KMS-11 (cell line): ENCODE measurements at regions not wholly inside any gene's neighbourhood (a gene's known extent, or its start where the extent isn't known, plus 50 kb on each side); places are given as distances from the start of the nearest gene placed in this dataset.

ENCODE experiments used
- H2AFZ ChIP-seq: fragments of 200-600 bp; sonication (generic); 2 replicates; pipeline ENCODE4 v1.6.1; 2016; ENCODE audit warnings: antibody characterized with exemption, mixed run types, low read depth
- H3K27ac ChIP-seq: fragments of 200-600 bp; sonication (generic); 2 replicates; pipeline ENCODE4 v1.6.1; 2016; ENCODE audit warnings: mild to moderate bottlenecking, mixed run types
- H3K27me3 ChIP-seq: fragments of 200-600 bp; sonication (generic); 2 replicates; pipeline ENCODE4 v1.6.1; 2017; ENCODE audit warnings: mild to moderate bottlenecking, low read depth, mixed run types, moderate library complexity; ENCODE audit not compliant: insufficient read depth
- H3K36me3 ChIP-seq: fragments of 200-600 bp; sonication (generic); 2 replicates; pipeline ENCODE4 v1.6.1; 2017; ENCODE audit warnings: mild to moderate bottlenecking, mixed run types; ENCODE audit not compliant: insufficient read depth
- H3K4me1 ChIP-seq: fragments of 200-600 bp; sonication (generic); 2 replicates; pipeline ENCODE4 v1.6.1; 2016; ENCODE audit warnings: mild to moderate bottlenecking, low read depth, mixed run types; ENCODE audit not compliant: poor library complexity, severe bottlenecking
- H3K4me2 ChIP-seq: fragments of 200-600 bp; sonication (generic); 2 replicates; pipeline ENCODE4 v1.7.0; 2016; ENCODE audit warnings: mild to moderate bottlenecking, mixed run types
- H3K4me3 ChIP-seq: fragments of 200-600 bp; sonication (generic); IDR thresholded peaks from 2 replicates; pipeline ENCODE4 v1.6.1; 2017; ENCODE audit warnings: low read depth, low read length, mixed read lengths; ENCODE audit not compliant: insufficient read depth
- H3K79me2 ChIP-seq: fragments of 200-600 bp; sonication (generic); 2 replicates; pipeline ENCODE4 v1.6.1; 2016; ENCODE audit warnings: low read depth, mixed run types; ENCODE audit not compliant: insufficient read depth
- H3K9ac ChIP-seq: fragments of 200-600 bp; sonication (generic); 2 replicates; pipeline ENCODE4 v1.6.1; 2016; ENCODE audit warnings: mild to moderate bottlenecking, mixed run types
- H4K20me1 ChIP-seq: fragments of 200-600 bp; sonication (generic); 2 replicates; pipeline ENCODE4 v1.6.1; 2016; ENCODE audit warnings: mild to moderate bottlenecking, mixed run types; ENCODE audit not compliant: insufficient read depth
- TF ChIP-seq, protein P1 (sequence below): fragments of 200-600 bp; sonication (generic); conservative IDR thresholded peaks from 2 replicates; pipeline ENCODE4 v1.6.1; 2017; ENCODE audit warnings: low read depth, mild to moderate bottlenecking, antibody characterized with exemption, low read length, moderate library complexity, mixed read lengths

GRCh38 chr5:101664071-101664791 is 631.9 kb downstream of the SLCO4C1 start:
- H3K9ac ChIP-seq: no peak overlapping the region
- H3K4me3 ChIP-seq: no peak overlapping the region
- H3K36me3 ChIP-seq: no peaks in the 10 kb centered on the region
- no peak overlapping the region for H3K4me2 ChIP-seq
- TF ChIP-seq, protein P1, sequence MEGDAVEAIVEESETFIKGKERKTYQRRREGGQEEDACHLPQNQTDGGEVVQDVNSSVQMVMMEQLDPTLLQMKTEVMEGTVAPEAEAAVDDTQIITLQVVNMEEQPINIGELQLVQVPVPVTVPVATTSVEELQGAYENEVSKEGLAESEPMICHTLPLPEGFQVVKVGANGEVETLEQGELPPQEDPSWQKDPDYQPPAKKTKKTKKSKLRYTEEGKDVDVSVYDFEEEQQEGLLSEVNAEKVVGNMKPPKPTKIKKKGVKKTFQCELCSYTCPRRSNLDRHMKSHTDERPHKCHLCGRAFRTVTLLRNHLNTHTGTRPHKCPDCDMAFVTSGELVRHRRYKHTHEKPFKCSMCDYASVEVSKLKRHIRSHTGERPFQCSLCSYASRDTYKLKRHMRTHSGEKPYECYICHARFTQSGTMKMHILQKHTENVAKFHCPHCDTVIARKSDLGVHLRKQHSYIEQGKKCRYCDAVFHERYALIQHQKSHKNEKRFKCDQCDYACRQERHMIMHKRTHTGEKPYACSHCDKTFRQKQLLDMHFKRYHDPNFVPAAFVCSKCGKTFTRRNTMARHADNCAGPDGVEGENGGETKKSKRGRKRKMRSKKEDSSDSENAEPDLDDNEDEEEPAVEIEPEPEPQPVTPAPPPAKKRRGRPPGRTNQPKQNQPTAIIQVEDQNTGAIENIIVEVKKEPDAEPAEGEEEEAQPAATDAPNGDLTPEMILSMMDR: no peak
- H3K4me1 ChIP-seq: no peaks in the 10 kb centered on the region
- no peak overlapping the region for H2AFZ ChIP-seq
- H3K27ac ChIP-seq: no peak overlapping the region
- no peaks in the 10 kb centered on the region for H3K79me2 ChIP-seq
- H3K27me3 ChIP-seq: no peaks in the 10 kb centered on the region
- no peaks in the 10 kb centered on the region for H4K20me1 ChIP-seq

DNA sequence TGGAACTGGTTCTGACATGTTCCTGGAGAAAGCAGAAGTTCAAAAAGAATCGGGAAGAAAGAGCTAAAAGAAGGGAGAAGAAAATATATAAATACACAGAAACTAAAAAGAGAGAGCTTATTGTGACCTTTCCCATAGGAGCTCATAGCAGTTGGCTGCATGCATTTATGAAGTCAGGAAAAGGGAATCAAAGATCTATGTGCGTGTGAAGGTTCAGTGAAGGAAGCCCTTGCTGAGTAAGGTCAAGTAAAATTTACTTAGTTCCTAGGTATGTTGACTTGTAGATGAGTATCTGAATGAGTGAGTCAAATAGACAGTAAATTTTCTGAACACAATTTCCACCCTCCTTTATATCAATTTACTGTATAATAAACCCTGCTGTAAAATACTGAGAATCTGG is 632.5 kb downstream of the SLCO4C1 start:
- Histone ChIP-seq H3K27me3 (no peaks in the 10 kb centered on the region), H3K27ac (no peak overlapping the region), H3K4me1 (no peaks in the 10 kb centered on the region), H3K79me2 (no peaks in the 10 kb centered on the region), H3K36me3 (no peaks in the 10 kb centered on the region), H2AFZ (no peak overlapping the region), H3K4me2 (no peak overlapping the region), H4K20me1 (no peaks in the 10 kb centered on the region), H3K9ac (no peak overlapping the region), H3K4me3 (no peak overlapping the region)
- TF ChIP-seq, protein P1: no peak

DNA sequence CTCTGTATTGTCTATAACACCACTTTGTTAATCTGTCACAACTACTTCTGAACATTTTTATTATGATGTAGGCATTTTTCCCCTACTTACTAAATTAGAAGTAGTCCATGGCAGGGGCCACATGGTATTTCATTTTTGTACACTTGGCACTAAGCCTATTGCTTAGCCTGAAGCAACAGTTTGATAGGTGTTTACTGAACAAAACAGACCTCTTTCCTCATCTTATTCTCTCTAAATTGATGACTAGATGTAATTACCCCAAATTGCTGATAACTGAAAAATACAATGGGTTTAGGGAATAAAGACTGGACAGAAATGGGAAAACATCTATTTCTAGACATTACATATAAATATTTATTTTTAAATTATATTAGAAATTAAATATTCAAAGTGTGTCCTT is 633.8 kb downstream of the SLCO4C1 start:
- Histone ChIP-seq H4K20me1 (no peaks in the 10 kb centered on the region), H3K4me1 (no peaks in the 10 kb centered on the region), H2AFZ (no peak overlapping the region), H3K36me3 (no peaks in the 10 kb centered on the region), H3K4me3 (no peak overlapping the region), H3K9ac (no peak overlapping the region), H3K4me2 (no peak overlapping the region), H3K27me3 (no peaks in the 10 kb centered on the region), H3K79me2 (no peaks in the 10 kb centered on the region), H3K27ac (no peak overlapping the region)
- TF ChIP-seq, protein P1: no peak

- Histone ChIP-seq H3K27ac (no peak overlapping the region), H3K79me2 (no peaks in the 10 kb centered on the region), H3K9ac (no peak overlapping the region), H4K20me1 (no peaks in the 10 kb centered on the region), H3K36me3 (no peaks in the 10 kb centered on the region), H3K4me2 (no peak overlapping the region), H3K4me3 (no peak overlapping the region), H2AFZ (no peak overlapping the region), H3K4me1 (no peaks in the 10 kb centered on the region), H3K27me3 (no peaks in the 10 kb centered on the region)
- TF ChIP-seq, protein P1: no peak
Observed at GRCh38 chr5:101658433-101658832, 637.7 kb downstream of the SLCO4C1 start.
